ENCODE measurements at regions not wholly inside any gene's neighbourhood (a gene's known extent, or its start where the extent isn't known, plus 50 kb on each side); places are given as distances from the start of the nearest gene placed in this dataset.

- TF ChIP-seq SIN3A (IDR thresholded peaks at IDR 0.05; ENCODE audit: borderline replicate concordance, insufficient read depth, low read length) (no peak), REST (IDR thresholded peaks at IDR 0.05; ENCODE audit: insufficient read depth in 1 of 2, low read depth in 2 of 2, low read length in 2 of 2) (no peak), FOXP2 (optimal IDR thresholded peaks at IDR 0.05; ENCODE audit: borderline replicate concordance, extremely low read depth, extremely low read length, insufficient read depth) (no peak)
Observed at GRCh38 chr3:82736696-82737277, 975.3 kb upstream of the GBE1 start.

- TF ChIP-seq SIN3A (IDR thresholded peaks at IDR 0.05; ENCODE audit: borderline replicate concordance, insufficient read depth, low read length) (no peak), FOXP2 (optimal IDR thresholded peaks at IDR 0.05; ENCODE audit: borderline replicate concordance, extremely low read depth, extremely low read length, insufficient read depth) (no peak), REST (IDR thresholded peaks at IDR 0.05; ENCODE audit: insufficient read depth in 1 of 2, low read depth in 2 of 2, low read length in 2 of 2) (no peak), TAF1 (IDR thresholded peaks at IDR 0.05; ENCODE audit: borderline replicate concordance, insufficient read depth, low read length) (no peak), POLR2AphosphoS5 (IDR thresholded peaks at IDR 0.05; ENCODE audit: low read depth, low read length) (no peak)
Observed at GRCh38 chr3:82715091-82715856, 953.8 kb upstream of the GBE1 start.

GRCh38 chr3:82707035-82707434 is 945.6 kb upstream of the GBE1 start:
- no peak for TF ChIP-seq FOXP2 (optimal IDR thresholded peaks at IDR 0.05; ENCODE audit: borderline replicate concordance, extremely low read depth, extremely low read length, insufficient read depth)
- no peak for TF ChIP-seq SIN3A (IDR thresholded peaks at IDR 0.05; ENCODE audit: borderline replicate concordance, insufficient read depth, low read length)
- TF ChIP-seq TAF1 (IDR thresholded peaks at IDR 0.05; ENCODE audit: borderline replicate concordance, insufficient read depth, low read length) = no peak
- TF ChIP-seq REST (IDR thresholded peaks at IDR 0.05; ENCODE audit: insufficient read depth in 1 of 2, low read depth in 2 of 2, low read length in 2 of 2) = no peak
- TF ChIP-seq POLR2AphosphoS5 (IDR thresholded peaks at IDR 0.05; ENCODE audit: low read depth, low read length) = no peak

GRCh38 chr3:82685761-82686160 is 924.3 kb upstream of the GBE1 start:
- TF ChIP-seq POLR2AphosphoS5 (IDR thresholded peaks at IDR 0.05; ENCODE audit: low read depth, low read length) (no peak), SIN3A (IDR thresholded peaks at IDR 0.05; ENCODE audit: borderline replicate concordance, insufficient read depth, low read length) (no peak), TAF1 (IDR thresholded peaks at IDR 0.05; ENCODE audit: borderline replicate concordance, insufficient read depth, low read length) (no peak), REST (IDR thresholded peaks at IDR 0.05; ENCODE audit: insufficient read depth in 1 of 2, low read depth in 2 of 2, low read length in 2 of 2) (no peak), FOXP2 (optimal IDR thresholded peaks at IDR 0.05; ENCODE audit: borderline replicate concordance, extremely low read depth, extremely low read length, insufficient read depth) (no peak)
